ENCODE measurements at regions not wholly inside any gene's neighbourhood (a gene's known extent, or its start where the extent isn't known, plus 50 kb on each side); places are given as distances from the start of the nearest gene placed in this dataset.

DNA sequence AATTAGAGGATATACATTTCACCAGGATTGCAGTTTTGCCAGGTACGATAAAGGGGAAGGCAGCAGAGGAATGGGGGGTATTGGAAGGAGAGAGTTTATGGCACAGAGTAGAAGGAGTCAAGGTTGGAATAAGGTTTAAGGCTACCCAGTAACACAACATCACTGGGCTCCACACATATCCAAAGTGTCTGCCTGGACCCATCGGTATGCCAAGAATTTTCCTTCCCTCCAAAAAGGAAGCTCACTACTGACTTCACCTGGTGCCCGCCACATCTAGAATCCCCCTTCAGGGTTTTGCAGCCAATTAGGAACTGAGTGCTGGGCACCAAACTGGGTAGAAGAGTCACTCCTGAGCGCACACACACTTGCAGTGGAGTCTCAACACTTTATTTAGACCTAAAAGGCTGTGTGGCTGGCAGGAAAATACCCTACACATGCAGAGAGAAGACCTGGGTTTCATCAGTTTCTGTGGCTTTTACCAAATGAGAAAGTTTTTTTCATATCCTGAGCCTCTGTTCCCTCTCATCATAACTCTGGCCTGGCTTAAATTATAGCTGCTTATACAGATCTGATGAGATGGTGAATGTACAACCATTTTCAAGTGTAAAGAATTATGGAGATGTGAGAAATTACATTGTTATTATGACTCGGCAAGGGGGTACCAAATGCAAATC, 190.8 kb upstream of the LPP start:
- H3K27ac ChIP-seq (ENCODE audit: poor library complexity, severe bottlenecking): no peak overlapping the region
- TF ChIP-seq CTCF (IDR thresholded peaks at IDR 0.05; ENCODE audit: poor library complexity, severe bottlenecking): no peak
- H3K9me3 ChIP-seq (ENCODE audit: severe bottlenecking): no peaks in the 10 kb centered on the region
- no peaks in the 10 kb centered on the region for H3K36me3 ChIP-seq (ENCODE audit: low read depth)
- no peaks in the 10 kb centered on the region for H3K4me1 ChIP-seq (ENCODE audit: insufficient read depth, poor library complexity, severe bottlenecking)
- no peak for DNase-seq (ENCODE audit: low spot score)
- H3K4me3 ChIP-seq (ENCODE audit: severe bottlenecking): no peak overlapping the region
- H3K27me3 ChIP-seq (ENCODE audit: insufficient read depth, poor library complexity, severe bottlenecking): no peaks in the 10 kb centered on the region
- no peak for ATAC-seq (ENCODE audit: low read depth)

DNA sequence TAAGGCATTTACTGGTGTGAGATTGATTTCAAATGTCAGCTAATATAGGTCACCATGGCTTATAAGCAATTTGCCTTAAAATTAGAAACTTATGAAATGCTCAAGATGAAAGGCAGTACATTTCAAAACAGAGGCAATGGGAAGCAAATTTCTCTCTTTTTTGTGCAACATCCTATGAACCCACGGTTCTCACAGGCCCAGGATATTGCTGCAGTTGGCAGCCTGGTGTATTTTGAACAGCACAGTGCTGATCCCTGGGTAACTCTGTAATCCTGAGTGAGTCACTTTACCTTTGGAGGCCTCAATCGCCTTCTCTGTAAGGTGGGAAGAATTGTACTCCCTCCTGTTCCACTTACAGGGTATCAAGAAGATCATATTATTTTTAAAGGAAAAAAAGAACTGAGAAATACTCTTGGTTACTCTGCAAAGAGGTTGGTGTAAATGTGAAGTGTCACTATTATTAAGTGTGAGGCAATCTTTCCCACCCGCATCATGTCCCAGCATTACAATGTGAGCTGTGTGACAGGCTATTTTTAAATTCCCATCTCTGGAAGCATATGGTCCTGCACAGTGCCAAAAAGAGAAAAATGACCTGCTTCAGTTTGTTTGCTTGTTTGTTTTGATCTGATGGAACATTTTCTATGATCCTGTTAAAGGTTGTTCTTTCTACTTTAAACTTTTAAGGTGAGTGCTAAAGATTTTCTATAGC, 190.1 kb upstream of the LPP start:
- Histone ChIP-seq H3K36me3 (ENCODE audit: low read depth) (no peaks in the 10 kb centered on the region), H3K27ac (ENCODE audit: poor library complexity, severe bottlenecking) (no peak overlapping the region), H3K9me3 (ENCODE audit: severe bottlenecking) (no peaks in the 10 kb centered on the region), H3K4me3 (ENCODE audit: severe bottlenecking) (no peak overlapping the region), H3K27me3 (ENCODE audit: insufficient read depth, poor library complexity, severe bottlenecking) (no peaks in the 10 kb centered on the region), H3K4me1 (ENCODE audit: insufficient read depth, poor library complexity, severe bottlenecking) (peaks cover 4% of the 10 kb centered on the region)
- ATAC-seq (ENCODE audit: low read depth): no peak
- DNase-seq (ENCODE audit: low spot score): no peak
- TF ChIP-seq CTCF (IDR thresholded peaks at IDR 0.05; ENCODE audit: poor library complexity, severe bottlenecking): no peak

- no peak for ATAC-seq (ENCODE audit: low read depth)
- peaks cover 4% of the 10 kb centered on the region for H3K4me1 ChIP-seq (ENCODE audit: insufficient read depth, poor library complexity, severe bottlenecking)
- H3K36me3 ChIP-seq (ENCODE audit: low read depth): no peaks in the 10 kb centered on the region
- no peak overlapping the region for H3K4me3 ChIP-seq (ENCODE audit: severe bottlenecking)
- no peaks in the 10 kb centered on the region for H3K27me3 ChIP-seq (ENCODE audit: insufficient read depth, poor library complexity, severe bottlenecking)
- no peak overlapping the region for H3K27ac ChIP-seq (ENCODE audit: poor library complexity, severe bottlenecking)
- no peaks in the 10 kb centered on the region for H3K9me3 ChIP-seq (ENCODE audit: severe bottlenecking)
- no peak for DNase-seq (ENCODE audit: low spot score)
- TF ChIP-seq CTCF (IDR thresholded peaks at IDR 0.05; ENCODE audit: poor library complexity, severe bottlenecking): no peak
These were observed 189.2 kb upstream of the LPP start for GRCh38 chr3:187964760-187965159.

GRCh38 chr3:187966096-187966495, 187.9 kb upstream of the LPP start:
- Histone ChIP-seq H3K27ac (ENCODE audit: poor library complexity, severe bottlenecking) (no peak overlapping the region), H3K9me3 (ENCODE audit: severe bottlenecking) (no peaks in the 10 kb centered on the region), H3K4me1 (ENCODE audit: insufficient read depth, poor library complexity, severe bottlenecking) (peaks cover 4% of the 10 kb centered on the region), H3K36me3 (ENCODE audit: low read depth) (no peaks in the 10 kb centered on the region), H3K27me3 (ENCODE audit: insufficient read depth, poor library complexity, severe bottlenecking) (no peaks in the 10 kb centered on the region), H3K4me3 (ENCODE audit: severe bottlenecking) (no peak overlapping the region)
- TF ChIP-seq CTCF (IDR thresholded peaks at IDR 0.05; ENCODE audit: poor library complexity, severe bottlenecking): no peak
- DNase-seq (ENCODE audit: low spot score) (no peak), ATAC-seq (ENCODE audit: low read depth) (no peak)

All from RWPE2 (cell line).